BLaER1 treated with 17β-estradiol and CSF1 and Interleukin-3, amounts not matched to agents 10 nM and 100 nM (cell line): ENCODE measurements at regions not wholly inside any gene's neighbourhood (a gene's known extent, or its start where the extent isn't known, plus 50 kb on each side); places are given as distances from the start of the nearest gene placed in this dataset.

ENCODE experiments used
- H3K27ac ChIP-seq, 11 experiments: shearing (Covaris generic); formaldehyde crosslinking; 2 replicates each; pipeline ENCODE4 v1.8.1; 2022
- H3K27me3 ChIP-seq, 11 experiments: shearing (Covaris generic); formaldehyde crosslinking; 2 replicates each; pipeline ENCODE4 v1.8.1; 2022
- H3K36me3 ChIP-seq, 11 experiments: shearing (Covaris generic); formaldehyde crosslinking; 2 replicates each; pipeline ENCODE4 v1.8.1; 2022
- H3K4me1 ChIP-seq, 10 experiments: shearing (Covaris generic); formaldehyde crosslinking; 2 replicates each; pipeline ENCODE4 v1.8.1; 2022
- H3K4me2 ChIP-seq, 11 experiments: shearing (Covaris generic); formaldehyde crosslinking; 2 replicates each; pipeline ENCODE4 v1.8.1; 2022
- H3K4me3 ChIP-seq, 10 experiments: shearing (Covaris generic); formaldehyde crosslinking; 2 replicates each; pipeline ENCODE4 v1.8.1; 2022
- H3K9ac ChIP-seq, 11 experiments: shearing (Covaris generic); formaldehyde crosslinking; 2 replicates each; pipeline ENCODE4 v1.8.1; 2022
- H3K9me3 ChIP-seq, 11 experiments: shearing (Covaris generic); formaldehyde crosslinking; replicated peaks in 1 of 11; 2 replicates each; pipeline ENCODE4 v1.8.1; 2022
- H4K20me1 ChIP-seq, 11 experiments: shearing (Covaris generic); formaldehyde crosslinking; 2 replicates each; pipeline ENCODE4 v1.8.1; 2022
- Cebpa-rat ChIP-seq, 11 experiments: shearing (Covaris generic); IDR thresholded peaks; 2 replicates each; pipeline ENCODE4 v1.8.1; 2022

DNA sequence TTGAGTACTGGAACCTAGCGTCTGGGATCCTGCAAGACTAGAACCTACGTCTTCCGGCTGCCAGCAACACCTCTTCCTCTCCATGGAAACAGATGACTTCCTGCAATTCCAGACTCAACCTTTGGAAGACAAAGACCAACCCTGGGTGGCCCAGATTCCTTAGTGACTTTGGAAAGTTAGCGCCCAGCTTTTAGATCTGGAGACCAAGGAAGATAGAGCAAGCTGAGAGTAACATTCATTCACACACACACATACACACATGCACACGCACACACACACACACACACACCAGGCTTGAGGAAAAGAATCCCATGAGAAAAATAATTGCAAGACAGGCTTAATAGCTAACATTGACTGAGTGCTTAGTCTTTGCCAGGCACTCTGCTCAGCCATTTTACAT lies 788.9 kb downstream of the UQCRFS1 start:
- no peaks in the 10 kb centered on the region for H3K36me3 ChIP-seq
- H3K4me2 ChIP-seq, result no peak overlapping the region
- TF ChIP-seq Cebpa-rat (IDR thresholded peaks at IDR 0.05), result no peak
- no peaks in the 10 kb centered on the region for H3K9me3 ChIP-seq
- H3K4me3 ChIP-seq, result no peak overlapping the region
- no peak overlapping the region for H3K9ac ChIP-seq
- no peaks in the 10 kb centered on the region for H4K20me1 ChIP-seq
- H3K27me3 ChIP-seq, result no peaks in the 10 kb centered on the region
- no peak overlapping the region for H3K27ac ChIP-seq
- H3K4me1 ChIP-seq, result peaks cover 5 to 28% (median 15%) of the 10 kb centered on the region in 10 experiments

DNA sequence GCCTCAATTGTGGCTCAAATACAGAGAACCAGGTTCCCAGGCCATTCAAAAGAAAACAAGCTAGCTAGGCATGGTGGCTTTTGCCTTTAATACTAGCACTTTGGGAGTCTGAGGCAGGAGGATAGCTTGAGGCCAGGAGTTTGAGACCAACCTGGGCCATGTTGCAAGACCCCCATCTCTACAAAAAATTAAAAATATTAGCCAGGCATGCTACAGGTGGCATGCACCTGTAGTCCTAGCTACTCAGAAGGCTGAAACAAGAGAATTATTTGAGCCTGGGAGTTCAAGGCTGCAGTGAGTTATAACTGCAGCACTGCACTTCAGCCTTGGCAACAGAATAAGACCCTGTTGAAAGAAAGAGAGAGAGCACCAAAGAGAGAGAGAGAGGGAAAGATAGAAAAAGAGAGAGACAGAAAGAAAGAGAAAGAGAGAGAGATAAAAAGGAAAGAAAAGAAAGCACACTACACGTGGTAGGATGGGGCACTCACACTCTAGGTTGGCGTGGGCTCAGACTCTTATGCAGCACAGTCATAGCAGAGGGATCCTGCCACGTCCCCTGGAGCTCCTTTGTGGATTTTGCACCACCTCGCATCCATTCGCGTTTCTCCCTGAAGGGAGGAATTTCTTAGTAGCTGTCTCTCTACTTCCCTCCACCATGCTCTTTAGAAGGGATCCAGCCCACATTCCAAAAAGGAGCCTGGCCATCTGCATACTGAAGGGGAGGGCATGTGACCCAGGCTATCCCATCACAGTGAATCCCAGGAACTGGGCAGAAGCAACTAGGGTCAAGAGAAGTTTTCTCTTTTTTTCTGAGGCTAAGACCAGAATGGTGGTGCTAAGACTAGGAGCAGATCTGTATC lies 789.9 kb downstream of the UQCRFS1 start:
- H3K4me1 ChIP-seq, result peaks cover 5 to 23% (median 12%) of the 10 kb centered on the region in 10 experiments
- no peak overlapping the region for H3K27ac ChIP-seq
- no peak overlapping the region for H3K4me2 ChIP-seq
- no peaks in the 10 kb centered on the region for H3K36me3 ChIP-seq
- H3K4me3 ChIP-seq, result no peak overlapping the region
- no peak overlapping the region for H3K9ac ChIP-seq
- H4K20me1 ChIP-seq, result no peaks in the 10 kb centered on the region
- H3K27me3 ChIP-seq, result no peaks in the 10 kb centered on the region
- no peak for TF ChIP-seq Cebpa-rat (IDR thresholded peaks at IDR 0.05)
- H3K9me3 ChIP-seq, result no peaks in the 10 kb centered on the region

DNA sequence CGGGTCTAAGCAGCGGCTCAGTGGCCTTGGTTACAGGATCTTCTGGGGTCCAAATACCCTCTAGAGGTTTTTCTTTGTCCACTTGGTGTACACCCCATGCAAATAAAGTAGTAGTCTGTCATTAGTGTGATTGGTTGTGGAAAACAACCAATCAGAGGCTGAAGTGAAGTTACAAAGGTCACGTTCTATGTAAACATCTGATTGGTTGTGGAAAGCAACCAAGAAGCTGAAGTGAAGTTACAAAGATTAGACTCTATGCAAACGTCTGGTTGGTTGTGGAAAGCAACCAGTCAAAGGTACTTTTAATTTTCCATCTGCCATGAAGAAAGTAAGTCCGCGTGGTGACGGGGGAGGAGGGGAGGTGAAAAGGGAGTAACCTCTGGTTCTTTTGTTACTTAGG lies 790.9 kb downstream of the UQCRFS1 start:
- H3K4me1 ChIP-seq, result peaks cover 1 to 13% (median 2%) of the 10 kb centered on the region in 10 experiments
- H3K9me3 ChIP-seq, result no peaks in the 10 kb centered on the region
- no peak for TF ChIP-seq Cebpa-rat (IDR thresholded peaks at IDR 0.05)
- no peaks in the 10 kb centered on the region for H3K36me3 ChIP-seq
- H3K4me3 ChIP-seq, result no peak overlapping the region
- no peak overlapping the region for H3K27ac ChIP-seq
- H3K9ac ChIP-seq, result no peak overlapping the region
- no peaks in the 10 kb centered on the region for H3K27me3 ChIP-seq
- no peak overlapping the region for H3K4me2 ChIP-seq
- no peaks in the 10 kb centered on the region for H4K20me1 ChIP-seq

GRCh38 chr19:28420811-28421550 lies 792.0 kb downstream of the UQCRFS1 start:
- no peak overlapping the region for H3K4me3 ChIP-seq
- TF ChIP-seq Cebpa-rat (IDR thresholded peaks at IDR 0.05), result no peak
- no peaks in the 10 kb centered on the region for H3K27me3 ChIP-seq
- H3K27ac ChIP-seq, result no peak overlapping the region
- H4K20me1 ChIP-seq, result no peaks in the 10 kb centered on the region
- H3K36me3 ChIP-seq, result no peaks in the 10 kb centered on the region
- H3K9ac ChIP-seq, result no peak overlapping the region
- H3K4me2 ChIP-seq, result no peak overlapping the region
- no peaks in the 10 kb centered on the region for H3K9me3 ChIP-seq
- H3K4me1 ChIP-seq, result 0 out of 20 replicates have a peak, but pooled peaks cover 0 to 8% (median 0%) of the 10 kb centered on the region in 10 experiments

- Histone ChIP-seq H3K9ac (no peak overlapping the region), H3K4me2 (no peak overlapping the region), H3K27ac (no peak overlapping the region), H3K36me3 (no peaks in the 10 kb centered on the region), H4K20me1 (no peaks in the 10 kb centered on the region), H3K27me3 (no peaks in the 10 kb centered on the region), H3K9me3 (no peaks in the 10 kb centered on the region), H3K4me1 (0 out of 20 replicates have a peak, but pooled peaks cover 0 to 4% (median 0%) of the 10 kb centered on the region in 10 experiments), H3K4me3 (no peak overlapping the region)
- TF ChIP-seq Cebpa-rat (IDR thresholded peaks at IDR 0.05), result no peak
Measured at GRCh38 chr19:28419312-28419711, 793.6 kb downstream of the UQCRFS1 start.

GRCh38 chr19:28417361-28417760 lies 795.6 kb downstream of the UQCRFS1 start:
- H3K36me3 ChIP-seq, result no peaks in the 10 kb centered on the region
- H3K4me1 ChIP-seq, result 0 out of 20 replicates have a peak, but pooled peaks cover 0 to 4% (median 0%) of the 10 kb centered on the region in 10 experiments
- no peaks in the 10 kb centered on the region; a peak in 1 of 22 replicates for H3K9me3 ChIP-seq
- H3K4me2 ChIP-seq, result no peak overlapping the region
- H4K20me1 ChIP-seq, result no peaks in the 10 kb centered on the region
- no peak overlapping the region for H3K27ac ChIP-seq
- no peak for TF ChIP-seq Cebpa-rat (IDR thresholded peaks at IDR 0.05)
- H3K4me3 ChIP-seq, result no peak overlapping the region
- H3K9ac ChIP-seq, result no peak overlapping the region
- H3K27me3 ChIP-seq, result no peaks in the 10 kb centered on the region

- TF ChIP-seq Cebpa-rat (IDR thresholded peaks at IDR 0.05), result no peak
- Histone ChIP-seq H3K4me3 (no peak overlapping the region), H3K27me3 (no peaks in the 10 kb centered on the region), H3K4me1 (0 out of 20 replicates have a peak, but pooled peaks cover 0 to 4% (median 0%) of the 10 kb centered on the region in 10 experiments), H3K36me3 (no peaks in the 10 kb centered on the region), H4K20me1 (no peaks in the 10 kb centered on the region), H3K9ac (no peak overlapping the region), H3K9me3 (no peaks in the 10 kb centered on the region; a peak in 1 of 22 replicates), H3K4me2 (no peak overlapping the region), H3K27ac (no peak overlapping the region)
Measured at GRCh38 chr19:28416245-28416644, 796.7 kb downstream of the UQCRFS1 start.

DNA sequence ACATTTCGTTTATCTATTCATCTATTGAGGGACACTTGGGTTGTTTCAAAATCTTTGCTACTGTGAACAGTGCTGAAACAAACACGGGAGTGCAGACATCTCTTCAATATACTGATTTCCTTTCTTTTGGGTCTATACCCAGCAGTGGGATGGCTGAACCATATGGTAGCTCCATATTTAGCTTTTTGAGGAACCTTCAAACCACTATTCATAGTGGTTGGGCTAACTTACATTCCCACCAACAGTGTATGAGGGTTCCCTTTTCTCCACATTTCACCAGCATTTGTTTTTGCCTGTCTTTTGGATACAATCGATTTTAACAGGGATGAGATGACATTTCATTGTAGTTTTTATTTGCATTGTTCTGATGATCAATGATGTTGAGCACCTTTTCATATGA lies 798.2 kb downstream of the UQCRFS1 start:
- peak overlapping the region in 2 of 11 experiments; percentile 13 to 15; a peak in 1 of 22 replicates for H3K4me2 ChIP-seq
- no peak overlapping the region for H3K9ac ChIP-seq
- H3K27ac ChIP-seq, result no peak overlapping the region
- no peak overlapping the region for H3K4me3 ChIP-seq
- no peaks in the 10 kb centered on the region; a peak in 1 of 22 replicates for H3K9me3 ChIP-seq
- H3K27me3 ChIP-seq, result no peaks in the 10 kb centered on the region
- no peak for TF ChIP-seq Cebpa-rat (IDR thresholded peaks at IDR 0.05)
- no peaks in the 10 kb centered on the region for H4K20me1 ChIP-seq
- no peaks in the 10 kb centered on the region for H3K36me3 ChIP-seq
- H3K4me1 ChIP-seq, result 0 out of 20 replicates have a peak, but pooled peaks cover 0 to 4% (median 0%) of the 10 kb centered on the region in 10 experiments

DNA sequence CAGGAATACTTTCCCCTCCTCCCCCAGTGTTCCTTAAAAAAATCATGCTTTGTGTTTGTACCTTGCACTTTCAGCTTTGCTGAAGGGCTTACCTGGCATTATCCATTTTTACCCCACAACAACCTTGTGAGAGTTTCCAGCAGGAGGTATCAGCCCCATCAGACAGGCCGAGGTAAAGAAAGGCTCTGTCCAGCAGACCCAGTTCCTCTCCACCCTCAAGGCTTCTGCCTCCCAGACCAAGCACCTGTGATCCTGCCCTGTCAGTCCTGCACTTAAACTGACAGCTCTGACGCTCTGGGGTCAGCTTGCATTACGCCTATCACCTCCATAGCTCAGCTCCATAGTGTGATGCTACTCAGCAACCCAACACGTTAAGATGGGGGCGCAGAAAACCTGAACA lies 803.1 kb downstream of the UQCRFS1 start:
- H3K9ac ChIP-seq, result no peak overlapping the region
- no peaks in the 10 kb centered on the region; a peak in 1 of 22 replicates for H3K9me3 ChIP-seq
- H3K4me3 ChIP-seq, result no peak overlapping the region
- no peak overlapping the region for H3K27ac ChIP-seq
- no peak for TF ChIP-seq Cebpa-rat (IDR thresholded peaks at IDR 0.05)
- H3K4me2 ChIP-seq, result no peak overlapping the region
- H3K36me3 ChIP-seq, result no peaks in the 10 kb centered on the region
- H3K27me3 ChIP-seq, result no peaks in the 10 kb centered on the region
- no peaks in the 10 kb centered on the region for H4K20me1 ChIP-seq
- H3K4me1 ChIP-seq, result peaks cover 24 to 48% (median 40%) of the 10 kb centered on the region in 10 experiments
